B cell (primary cell): ENCODE measurements at regions not wholly inside any gene's neighbourhood (a gene's known extent, or its start where the extent isn't known, plus 50 kb on each side); places are given as distances from the start of the nearest gene placed in this dataset.

Source experiments
- CTCF ChIP-seq: fragments of 200-600 bp; IDR thresholded peaks from one replicate; pipeline ENCODE4 v1.8.0; 2022; ENCODE audit warnings: antibody characterized with exemption, mild to moderate bottlenecking
- EZH2 ChIP-seq: IDR thresholded peaks from 2 replicates; pipeline ENCODE4 v1.6.1; 2012; ENCODE audit warnings: borderline replicate concordance, low read depth, mild to moderate bottlenecking, moderate library complexity, low read length; ENCODE audit not compliant: insufficient read depth, poor library complexity, severe bottlenecking

GRCh38 chr1:193387406-193387805 is 201.0 kb upstream of the B3GALT2 start:
- TF ChIP-seq CTCF: no peak
- no peak for TF ChIP-seq EZH2
